SU-DHL-6 (cell line): ENCODE measurements at regions not wholly inside any gene's neighbourhood (a gene's known extent, or its start where the extent isn't known, plus 50 kb on each side); places are given as distances from the start of the nearest gene placed in this dataset.

ENCODE experiments used
- H2AFZ ChIP-seq: fragments of 200-600 bp; sonication (generic); 2 replicates; pipeline ENCODE4 v1.6.1; 2014; ENCODE audit warnings: low read depth, mild to moderate bottlenecking, moderate library complexity, mixed read lengths, antibody characterized with exemption, low read length; ENCODE audit not compliant: severe bottlenecking
- H3F3A ChIP-seq: fragments of 200-600 bp; shearing (Covaris generic); 2 replicates; pipeline ENCODE4 v1.6.0; 2016; ENCODE audit warnings: antibody characterized with exemption, mild to moderate bottlenecking; ENCODE audit not compliant: insufficient read depth
- H3K27ac ChIP-seq: fragments of 200-600 bp; sonication (generic); 2 replicates; pipeline ENCODE4 v1.5.1; 2016; ENCODE audit warnings: low read depth, mild to moderate bottlenecking, low read length, moderate library complexity, mixed read lengths
- H3K27me3 ChIP-seq: fragments of 200-600 bp; sonication (generic), shearing (Covaris generic); 2 replicates; pipeline ENCODE4 v1.6.0; 2014; ENCODE audit warnings: mild to moderate bottlenecking, low read length
- H3K36me3 ChIP-seq: fragments of 200-600 bp; sonication (generic); 2 replicates; pipeline ENCODE4 v1.6.1; 2014; ENCODE audit warnings: mild to moderate bottlenecking, low read length, mixed read lengths
- H3K4me2 ChIP-seq: fragments of 300-600, 200-600 bp; shearing (Covaris generic), sonication (generic); 2 replicates; pipeline ENCODE4 v1.6.0; 2014; ENCODE audit warnings: low read length, low read depth, mild to moderate bottlenecking; ENCODE audit not compliant: poor library complexity, severe bottlenecking
- H3K4me3 ChIP-seq: fragments of 200-600 bp; sonication (generic); 2 replicates; pipeline ENCODE4 v1.5.1; 2014; ENCODE audit warnings: antibody characterized with exemption, low read length, mild to moderate bottlenecking, mixed read lengths; ENCODE audit not compliant: insufficient read depth, poor library complexity, severe bottlenecking
- H3K79me2 ChIP-seq: fragments of 200-600 bp; sonication (generic); 2 replicates; pipeline ENCODE4 v1.6.1; 2014; ENCODE audit warnings: mild to moderate bottlenecking, low read length, moderate library complexity; ENCODE audit not compliant: insufficient read depth
- H3K9ac ChIP-seq: fragments of 200-600 bp; sonication (generic); 2 replicates; pipeline ENCODE4 v1.7.0; 2014; ENCODE audit warnings: mild to moderate bottlenecking, low read length
- H3K9me2 ChIP-seq: fragments of 200-600 bp; sonication (generic); replicated peaks from 2 replicates; pipeline ENCODE4 v1.6.1; 2014; ENCODE audit warnings: low read length; ENCODE audit not compliant: insufficient read depth
- H3K9me3 ChIP-seq: fragments of 200-600 bp; sonication (generic); 2 replicates; pipeline ENCODE4 v1.6.1; 2014; ENCODE audit warnings: low read length, mixed read lengths; ENCODE audit not compliant: insufficient read depth
- H4K20me1 ChIP-seq: fragments of 200-600 bp; sonication (generic); 2 replicates; pipeline ENCODE4 v1.6.1; 2014; ENCODE audit warnings: low read depth, mild to moderate bottlenecking, antibody characterized with exemption, low read length, moderate library complexity, mixed read lengths
- CTCF ChIP-seq: fragments of 200-600 bp; sonication (generic); IDR thresholded peaks from one replicate; pipeline ENCODE4 v1.5.1; 2017; ENCODE audit warnings: antibody characterized with exemption, mild to moderate bottlenecking, low read length, moderate library complexity; ENCODE audit not compliant: insufficient read depth, poor library complexity, severe bottlenecking
- EZH2phosphoT487 ChIP-seq: fragments of 200-600 bp; sonication (generic), shearing (Covaris generic); conservative IDR thresholded peaks from 2 replicates; pipeline ENCODE4 v1.6.1; 2018; ENCODE audit warnings: mild to moderate bottlenecking, antibody characterized with exemption, low read length, moderate library complexity, mixed read lengths

GRCh38 chr13:85266331-85266730 lies 532.9 kb downstream of the SLITRK6 start:
- Histone ChIP-seq H3K27me3 (no peaks in the 10 kb centered on the region), H3K36me3 (no peaks in the 10 kb centered on the region), H4K20me1 (no peaks in the 10 kb centered on the region), H2AFZ (no peak overlapping the region), H3K9me2 (no peaks in the 10 kb centered on the region), H3F3A (no peaks in the 10 kb centered on the region), H3K9me3 (no peaks in the 10 kb centered on the region), H3K9ac (no peak overlapping the region), H3K79me2 (no peaks in the 10 kb centered on the region), H3K27ac (no peak overlapping the region), H3K4me3 (no peak overlapping the region), H3K4me2 (no peak overlapping the region)
- no peak for TF ChIP-seq EZH2phosphoT487
- TF ChIP-seq CTCF: no peak

- no peaks in the 10 kb centered on the region for H3K9me3 ChIP-seq
- no peaks in the 10 kb centered on the region for H3F3A ChIP-seq
- H3K79me2 ChIP-seq: no peaks in the 10 kb centered on the region
- no peak overlapping the region for H2AFZ ChIP-seq
- no peak overlapping the region for H3K27ac ChIP-seq
- TF ChIP-seq EZH2phosphoT487: no peak
- no peak for TF ChIP-seq CTCF
- H4K20me1 ChIP-seq: no peaks in the 10 kb centered on the region
- no peaks in the 10 kb centered on the region for H3K36me3 ChIP-seq
- H3K4me2 ChIP-seq: no peak overlapping the region
- H3K9me2 ChIP-seq: no peaks in the 10 kb centered on the region
- H3K9ac ChIP-seq: no peak overlapping the region
- H3K4me3 ChIP-seq: no peak overlapping the region
- H3K27me3 ChIP-seq: no peaks in the 10 kb centered on the region
Observed at GRCh38 chr13:85265296-85265695, 533.9 kb downstream of the SLITRK6 start.

- no peaks in the 10 kb centered on the region for H3K79me2 ChIP-seq
- H3K4me3 ChIP-seq: no peak overlapping the region
- H3K27me3 ChIP-seq: no peaks in the 10 kb centered on the region
- H3K36me3 ChIP-seq: no peaks in the 10 kb centered on the region
- no peak overlapping the region for H2AFZ ChIP-seq
- no peaks in the 10 kb centered on the region for H4K20me1 ChIP-seq
- TF ChIP-seq EZH2phosphoT487 (no peak), CTCF (no peak)
- H3K9ac ChIP-seq: no peak overlapping the region
- H3K9me3 ChIP-seq: no peaks in the 10 kb centered on the region; the same call in 1 of the 2 replicates
- H3K4me2 ChIP-seq: no peak overlapping the region
- H3F3A ChIP-seq: no peaks in the 10 kb centered on the region
- H3K27ac ChIP-seq: no peak overlapping the region
- H3K9me2 ChIP-seq: no peaks in the 10 kb centered on the region
Observed at GRCh38 chr13:85262499-85262898, 536.7 kb downstream of the SLITRK6 start.
